HEK293 (cell line): ENCODE measurements at regions not wholly inside any gene's neighbourhood (a gene's known extent, or its start where the extent isn't known, plus 50 kb on each side); places are given as distances from the start of the nearest gene placed in this dataset.

Experiments used
- CTCF ChIA-PET: fragments of 350-600 bp; formaldehyde crosslinking; extraction: SDS; loops from one replicate; lab custom pipeline; 2021; ENCODE audit warnings: antibody characterized with exemption; lab: Yijun Ruan, JAX
- POLR2A ChIA-PET: fragments of 300-600 bp; formaldehyde crosslinking; extraction: SDS; loops from one replicate; lab custom pipeline; 2020; ENCODE audit warnings: antibody characterized with exemption, inconsistent platforms; lab: Yijun Ruan, JAX
- H3K27ac ChIP-seq: fragments of 200-500 bp; sonication (Bioruptor generic); 2 replicates; pipeline ENCODE4 v1.5.1; 2014; ENCODE audit warnings: low read depth, low read length, control low read depth, inconsistent platforms; ENCODE audit errors: extremely low read depth
- H3K36me3 ChIP-seq, 2 experiments: fragments of 200-500 bp in 1 of 2; sonication (Bioruptor generic) in 1 of 2; 1 replicate in 1 of 2; 2 replicates in 1 of 2; pipeline ENCODE4 v1.5.1; 2014 to 2017; ENCODE audit warnings: inconsistent platforms in 2 of 2, low read length in 2 of 2; ENCODE audit not compliant: control insufficient read depth in 2 of 2, insufficient read depth in 1 of 2
- H3K4me1 ChIP-seq: fragments of 200-500 bp; sonication (Bioruptor generic); 2 replicates; pipeline ENCODE4 v1.5.1; 2014; ENCODE audit warnings: mild to moderate bottlenecking, low read length, inconsistent platforms; ENCODE audit not compliant: control insufficient read depth, insufficient read depth
- H3K4me3 ChIP-seq: 2 replicates; pipeline ENCODE4 v1.5.1; 2011; ENCODE audit warnings: low read depth, mild to moderate bottlenecking, control low read depth, low read length, moderate library complexity
- H3K9me3 ChIP-seq: fragments of 200-500 bp; sonication (Bioruptor generic); 2 replicates; pipeline ENCODE4 v1.5.1; 2014; ENCODE audit warnings: low read depth, low read length, inconsistent platforms; ENCODE audit not compliant: control insufficient read depth, insufficient read depth
- BCL11A ChIP-seq: fragments of 450-650 bp; formaldehyde crosslinking; IDR thresholded peaks from 2 replicates; pipeline ENCODE4 v1.5.1; 2016; ENCODE audit warnings: low read depth, missing biosample characterization, missing genetic modification characterization
- EGR2 ChIP-seq: fragments of 450-650 bp; formaldehyde crosslinking; IDR thresholded peaks from 2 replicates; pipeline ENCODE4 v1.5.1; 2016; ENCODE audit warnings: low read depth, missing biosample characterization, missing genetic modification characterization
- GLIS1 ChIP-seq: fragments of 450-650 bp; formaldehyde crosslinking; IDR thresholded peaks from 2 replicates; pipeline ENCODE4 v1.5.1; 2016; ENCODE audit warnings: missing biosample characterization, missing genetic modification characterization
- HOXD13 ChIP-seq: sonication (generic); formaldehyde crosslinking; IDR thresholded peaks from 2 replicates; pipeline ENCODE4 v1.8.0; 2022; ENCODE audit warnings: missing genetic modification reagents, borderline replicate concordance
- MEIS1 ChIP-seq: sonication (generic); formaldehyde crosslinking; IDR thresholded peaks from 2 replicates; pipeline ENCODE4 v1.8.1; 2022; ENCODE audit warnings: missing genetic modification reagents, mild to moderate bottlenecking, borderline replicate concordance
- MZF1 ChIP-seq: fragments of 450-650 bp; formaldehyde crosslinking; IDR thresholded peaks from 2 replicates; pipeline ENCODE4 v1.5.1; 2017; ENCODE audit warnings: missing biosample characterization, missing genetic modification characterization, borderline replicate concordance
- RBAK ChIP-seq: fragments of 450-650 bp; formaldehyde crosslinking; IDR thresholded peaks from 2 replicates; pipeline ENCODE4 v1.5.1; 2016; ENCODE audit warnings: missing biosample characterization, missing genetic modification characterization
- REST ChIP-seq: fragments of 450-650 bp; formaldehyde crosslinking; IDR thresholded peaks from 2 replicates; pipeline ENCODE4 v1.5.1; 2016; ENCODE audit warnings: missing biosample characterization, missing genetic modification characterization
- SCRT2 ChIP-seq: fragments of 450-650 bp; formaldehyde crosslinking; IDR thresholded peaks from 2 replicates; pipeline ENCODE4 v1.5.1; 2016; ENCODE audit warnings: missing biosample characterization, missing genetic modification characterization
- ZBTB49 ChIP-seq: fragments of 450-650 bp; formaldehyde crosslinking; IDR thresholded peaks from 2 replicates; pipeline ENCODE4 v1.5.1; 2016; ENCODE audit warnings: missing biosample characterization, missing genetic modification characterization, low read depth
- ZNF138 ChIP-seq: fragments of 450-650 bp; formaldehyde crosslinking; IDR thresholded peaks from 2 replicates; pipeline ENCODE4 v1.5.1; 2016; ENCODE audit warnings: missing biosample characterization, missing genetic modification characterization, borderline replicate concordance
- ZNF146 ChIP-seq: fragments of 450-650 bp; formaldehyde crosslinking; IDR thresholded peaks from 2 replicates; pipeline ENCODE4 v1.5.1; 2016; ENCODE audit warnings: missing biosample characterization, missing genetic modification characterization
- ZNF157 ChIP-seq: fragments of 450-650 bp; formaldehyde crosslinking; IDR thresholded peaks from 2 replicates; pipeline ENCODE4 v1.5.1; 2016; ENCODE audit warnings: missing biosample characterization, missing genetic modification characterization
- ZNF16 ChIP-seq: fragments of 450-650 bp; formaldehyde crosslinking; IDR thresholded peaks from 2 replicates; pipeline ENCODE4 v1.5.1; 2016; ENCODE audit warnings: low read depth, missing biosample characterization, missing genetic modification characterization
- ZNF19 ChIP-seq: fragments of 450-650 bp; formaldehyde crosslinking; IDR thresholded peaks from 2 replicates; pipeline ENCODE4; 2016; ENCODE audit warnings: missing biosample characterization, missing genetic modification characterization, low read depth
- ZNF473 ChIP-seq: fragments of 450-650 bp; formaldehyde crosslinking; IDR thresholded peaks from 2 replicates; pipeline ENCODE4 v1.5.1; 2017; ENCODE audit warnings: missing biosample characterization, missing genetic modification characterization
- ZNF48 ChIP-seq: fragments of 450-650 bp; formaldehyde crosslinking; IDR thresholded peaks from 2 replicates; pipeline ENCODE4 v1.5.1; 2016; ENCODE audit warnings: missing biosample characterization, missing genetic modification characterization
- ZNF488 ChIP-seq: fragments of 450-650 bp; formaldehyde crosslinking; IDR thresholded peaks from 2 replicates; pipeline ENCODE4 v1.5.1; 2016; ENCODE audit warnings: missing biosample characterization, missing genetic modification characterization
- ZNF560 ChIP-seq: fragments of 450-650 bp; formaldehyde crosslinking; IDR thresholded peaks from 2 replicates; pipeline ENCODE4 v1.5.1; 2017; ENCODE audit warnings: missing biosample characterization, missing genetic modification characterization, borderline replicate concordance
- ZNF596 ChIP-seq: fragments of 450-650 bp; IDR thresholded peaks from 2 replicates; pipeline ENCODE4 v1.5.0; 2018; ENCODE audit warnings: missing biosample characterization, mild to moderate bottlenecking, missing genetic modification characterization, moderate library complexity
- ZNF624 ChIP-seq: fragments of 450-650 bp; formaldehyde crosslinking; IDR thresholded peaks from 2 replicates; pipeline ENCODE4 v1.5.1; 2017; ENCODE audit warnings: missing biosample characterization, missing genetic modification characterization
- ZNF654 ChIP-seq: fragments of 450-650 bp; formaldehyde crosslinking; IDR thresholded peaks from 2 replicates; pipeline ENCODE4 v1.5.1; 2016; ENCODE audit warnings: low read depth, missing biosample characterization, missing genetic modification characterization
- ZNF768 ChIP-seq: fragments of 450-650 bp; formaldehyde crosslinking; IDR thresholded peaks from 2 replicates; pipeline ENCODE4 v1.5.1; 2018; ENCODE audit warnings: missing biosample characterization, mild to moderate bottlenecking, missing genetic modification characterization
- ZNF791 ChIP-seq: fragments of 450-650 bp; formaldehyde crosslinking; IDR thresholded peaks from 2 replicates; pipeline ENCODE4 v1.5.1; 2016; ENCODE audit warnings: missing biosample characterization, missing genetic modification characterization

- ChIA-PET POLR2A (no interaction called here), CTCF (no interaction called here)
- H3K4me3 ChIP-seq, result no peak overlapping the region
- H3K4me1 ChIP-seq, result no peaks in the 10 kb centered on the region
- TF ChIP-seq ZNF624 (tag by site-specific recombination) (no peak), ZNF157 (tag by site-specific recombination) (no peak), ZNF560 (no peak), ZNF654 (tag by site-specific recombination) (no peak), MZF1 (tag by site-specific recombination) (no peak), SCRT2 (tag by site-specific recombination) (no peak), MEIS1 (no peak), ZBTB49 (tag by site-specific recombination) (no peak), ZNF473 (tag by site-specific recombination) (no peak), EGR2 (tag by site-specific recombination) (no peak), HOXD13 (CRISPR knock-in tag) (no peak), ZNF19 (tag by site-specific recombination) (no peak), ZNF48 (tag by site-specific recombination) (no peak), ZNF16 (tag by site-specific recombination) (no peak), ZNF596 (tag by site-specific recombination) (no peak), GLIS1 (tag by site-specific recombination) (no peak)
- H3K9me3 ChIP-seq, result no peaks in the 10 kb centered on the region
- no peaks in the 10 kb centered on the region for H3K36me3 ChIP-seq
- H3K27ac ChIP-seq, result no peak overlapping the region
Observed at GRCh38 chr11:79648766-79649520, 208.1 kb upstream of the TENM4 start.

GRCh38 chr11:79637219-79637618, 196.4 kb upstream of the TENM4 start:
- POLR2A ChIA-PET, result no interaction called here
- CTCF ChIA-PET, result no interaction called here

More at GRCh38 chr11:79637219-79637618, 196.4 kb upstream of the TENM4 start:
- H3K4me3 ChIP-seq, result no peak overlapping the region
- no peak overlapping the region for H3K27ac ChIP-seq
- TF ChIP-seq ZNF488 (tag by site-specific recombination) (no peak), RBAK (tag by site-specific recombination) (no peak), ZNF157 (tag by site-specific recombination) (no peak), ZNF138 (tag by site-specific recombination) (no peak), ZNF791 (tag by site-specific recombination) (no peak), REST (tag by site-specific recombination) (no peak), BCL11A (no peak), ZNF768 (tag by site-specific recombination) (no peak), ZNF146 (tag by site-specific recombination) (no peak)
- no peaks in the 10 kb centered on the region for H3K9me3 ChIP-seq
- H3K36me3 ChIP-seq, result no peaks in the 10 kb centered on the region
- H3K4me1 ChIP-seq, result no peaks in the 10 kb centered on the region
